Kidney (tissue), 13 donors: ENCODE measurements at regions not wholly inside any gene's neighbourhood (a gene's known extent, or its start where the extent isn't known, plus 50 kb on each side); places are given as distances from the start of the nearest gene placed in this dataset.

Source experiments
- DNase-seq, 5 donors: peaks; one replicate each; pipeline ENCODE4 v3.0.0-alpha.2; 2013 to 2020
- FAIRE-seq: peaks from 2 replicates; lab custom pipeline; 2012; peaks lifted over from hg19 to GRCh38; lab: Jason Lieb, UNC
- H3K27ac ChIP-seq, 2 donors: one replicate each; pipeline ENCODE4 v1.7.0; 2013; ENCODE audit warnings: low read depth in 2 of 2, low read length in 2 of 2, inconsistent platforms in 1 of 2
- H3K27me3 ChIP-seq: one replicate; pipeline ENCODE4 v1.7.1; 2013; ENCODE audit warnings: low read length, inconsistent platforms; ENCODE audit not compliant: control insufficient read depth, insufficient read depth
- H3K36me3 ChIP-seq, 3 donors: one replicate each; pipeline versions ENCODE4 v1.7.0 to v1.7.1; 2013; ENCODE audit warnings: low read length in 3 of 3, control low read depth in 1 of 3, inconsistent platforms in 1 of 3; ENCODE audit not compliant: insufficient read depth in 3 of 3, control insufficient read depth in 2 of 3
- H3K4me1 ChIP-seq, 3 donors: one replicate each; pipeline versions ENCODE4 v1.7.0 to v1.7.1; 2013; ENCODE audit warnings: low read length in 3 of 3, inconsistent platforms in 1 of 3, low read depth in 1 of 3; ENCODE audit not compliant: control insufficient read depth in 2 of 3, insufficient read depth in 2 of 3
- H3K4me3 ChIP-seq, 3 donors: one replicate each; pipeline versions ENCODE4 v1.7.0 to v1.8.1; 2013; ENCODE audit warnings: low read length in 3 of 3, control low read depth in 1 of 3, inconsistent platforms in 1 of 3
- H3K9ac ChIP-seq, 3 donors: one replicate each; pipeline versions ENCODE4 v1.7.0 to v1.7.1; 2013; ENCODE audit warnings: low read length in 3 of 3, control low read depth in 1 of 3, inconsistent platforms in 1 of 3
- H3K9me3 ChIP-seq, 3 donors: one replicate each; pipeline versions ENCODE4 v1.7.0 to v1.7.1; 2013; ENCODE audit warnings: low read length in 3 of 3, control low read depth in 1 of 3, inconsistent platforms in 1 of 3; ENCODE audit not compliant: control insufficient read depth in 2 of 3, insufficient read depth in 1 of 3
- CTCF ChIP-seq: IDR thresholded peaks from 3 replicates; pipeline ENCODE4 v1.5.1; 2012; ENCODE audit warnings: mild to moderate bottlenecking, moderate library complexity, borderline replicate concordance; ENCODE audit not compliant: insufficient read depth; ENCODE audit errors: extremely low read depth
- intact Hi-C: fragments of 100-400 bp; cut with DNase I; formaldehyde crosslinking; loops from one replicate; pipeline ENCODE4 v1.11.1; 2022
- donor health status: control.
- donor health status: control.
- donor health status: control.
- donor health status: control.
- donor health status: control.
- donor health status: DM: yes; HTN: yes; CAD: no.
- donor health status: Normal renal cell carcinoma (clear cell type).

GRCh38 chr2:200137691-200138090 lies 168.8 kb upstream of the SPATS2L start:
- Histone ChIP-seq H3K27ac (no peak overlapping the region), H3K4me3 (no peak overlapping the region), H3K4me1 (no peaks in the 10 kb centered on the region), H3K9ac (no peak overlapping the region), H3K36me3 (no peaks in the 10 kb centered on the region), H3K27me3 (no peaks in the 10 kb centered on the region), H3K9me3 (peaks cover 0 to 7% (median 0%) of the 10 kb centered on the region in 3 donors)
- DNase-seq, result no peak
- FAIRE-seq, result no peak
- intact Hi-C loops, result no loop called here
- no peak for TF ChIP-seq CTCF

DNA sequence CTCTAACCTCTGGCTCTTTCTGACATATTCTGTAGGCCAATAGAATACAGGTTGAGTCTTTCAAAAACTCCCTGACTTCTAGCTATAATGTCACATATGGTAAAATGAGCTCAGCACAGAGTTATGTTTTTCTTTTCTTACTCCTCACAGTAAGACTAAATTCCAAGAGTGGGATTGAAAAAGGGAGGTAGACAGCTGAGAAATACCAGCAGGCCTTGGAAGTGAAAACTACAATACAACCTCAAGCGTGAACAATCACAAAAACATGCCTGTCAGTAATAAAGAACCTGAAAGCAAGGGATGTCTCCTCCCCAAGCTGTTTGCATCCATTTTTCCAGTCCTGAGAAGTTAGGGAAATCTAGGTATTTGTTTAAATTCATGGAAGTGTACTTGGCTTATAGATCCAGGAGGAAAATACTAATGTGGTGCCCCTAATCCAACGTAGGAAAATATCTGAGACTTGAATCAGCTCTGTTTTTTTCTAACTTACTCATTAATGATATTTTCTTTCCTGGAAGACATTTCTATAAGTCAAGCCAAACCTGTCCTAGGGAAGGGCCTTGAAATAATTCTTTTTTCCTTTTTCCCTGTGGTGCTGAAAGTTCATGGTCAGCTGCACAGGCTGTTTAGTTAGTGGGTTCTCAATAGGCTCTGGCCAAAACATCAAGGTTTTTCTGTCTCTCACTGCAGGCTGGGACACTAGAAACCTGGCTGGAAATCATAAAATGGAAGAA lies 167.9 kb upstream of the SPATS2L start:
- Histone ChIP-seq H3K4me1 (no peaks in the 10 kb centered on the region), H3K4me3 (no peak overlapping the region), H3K9ac (no peak overlapping the region), H3K27me3 (no peaks in the 10 kb centered on the region), H3K9me3 (peaks cover 0 to 7% (median 0%) of the 10 kb centered on the region in 3 donors), H3K27ac (no peak overlapping the region), H3K36me3 (no peaks in the 10 kb centered on the region)
- no peak for FAIRE-seq
- DNase-seq, result peak in 2 of 5 donors; percentile 37 to 69
- intact Hi-C loops, result no loop called here
- TF ChIP-seq CTCF, result no peak

- Histone ChIP-seq H3K4me3 (no peak overlapping the region), H3K4me1 (no peaks in the 10 kb centered on the region), H3K27ac (no peak overlapping the region), H3K9me3 (no peaks in the 10 kb centered on the region), H3K27me3 (no peaks in the 10 kb centered on the region), H3K36me3 (no peaks in the 10 kb centered on the region), H3K9ac (no peak overlapping the region)
- no peak for FAIRE-seq
- no peak for TF ChIP-seq CTCF
- intact Hi-C loops, result no loop called here
- DNase-seq, result no peak
These were observed 161.9 kb upstream of the SPATS2L start for GRCh38 chr2:200144571-200144970.
